ENCODE measurements at regions not wholly inside any gene's neighbourhood (a gene's known extent, or its start where the extent isn't known, plus 50 kb on each side); places are given as distances from the start of the nearest gene placed in this dataset.
A peak's percentile ranks its signal among the peaks of the same experiment; 100 is the strongest.

DNA sequence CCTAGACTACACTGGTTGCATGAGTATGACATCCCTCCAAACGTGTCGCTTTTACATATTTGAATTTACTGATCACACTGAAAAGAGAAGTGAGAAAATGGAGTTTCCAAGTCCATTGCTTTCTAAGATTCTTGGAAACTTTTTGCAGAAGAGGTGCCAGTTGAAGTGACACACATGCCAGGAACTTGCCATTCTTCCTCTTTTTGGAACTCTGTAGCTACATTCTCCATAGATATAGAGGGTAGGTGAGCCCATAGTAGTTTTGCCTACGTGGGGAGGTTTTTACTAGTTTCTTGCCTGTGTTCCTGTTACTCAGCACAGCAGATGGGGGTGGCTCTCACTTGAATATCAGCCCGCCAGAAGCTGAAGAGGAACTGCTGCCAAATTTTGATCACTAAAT is 286.6 kb upstream of the NRP1 start:
- TF ChIP-seq, protein P1, sequence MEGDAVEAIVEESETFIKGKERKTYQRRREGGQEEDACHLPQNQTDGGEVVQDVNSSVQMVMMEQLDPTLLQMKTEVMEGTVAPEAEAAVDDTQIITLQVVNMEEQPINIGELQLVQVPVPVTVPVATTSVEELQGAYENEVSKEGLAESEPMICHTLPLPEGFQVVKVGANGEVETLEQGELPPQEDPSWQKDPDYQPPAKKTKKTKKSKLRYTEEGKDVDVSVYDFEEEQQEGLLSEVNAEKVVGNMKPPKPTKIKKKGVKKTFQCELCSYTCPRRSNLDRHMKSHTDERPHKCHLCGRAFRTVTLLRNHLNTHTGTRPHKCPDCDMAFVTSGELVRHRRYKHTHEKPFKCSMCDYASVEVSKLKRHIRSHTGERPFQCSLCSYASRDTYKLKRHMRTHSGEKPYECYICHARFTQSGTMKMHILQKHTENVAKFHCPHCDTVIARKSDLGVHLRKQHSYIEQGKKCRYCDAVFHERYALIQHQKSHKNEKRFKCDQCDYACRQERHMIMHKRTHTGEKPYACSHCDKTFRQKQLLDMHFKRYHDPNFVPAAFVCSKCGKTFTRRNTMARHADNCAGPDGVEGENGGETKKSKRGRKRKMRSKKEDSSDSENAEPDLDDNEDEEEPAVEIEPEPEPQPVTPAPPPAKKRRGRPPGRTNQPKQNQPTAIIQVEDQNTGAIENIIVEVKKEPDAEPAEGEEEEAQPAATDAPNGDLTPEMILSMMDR (IDR thresholded peaks at IDR 0.05; ENCODE audit: poor library complexity, severe bottlenecking): no peak
- H3K27me3 ChIP-seq (ENCODE audit: insufficient read depth, poor library complexity, severe bottlenecking): no peaks in the 10 kb centered on the region
- H3K9me3 ChIP-seq (ENCODE audit: severe bottlenecking): no peaks in the 10 kb centered on the region
- ATAC-seq (ENCODE audit: low read depth): no peak
- H3K27ac ChIP-seq (ENCODE audit: poor library complexity, severe bottlenecking): no peak overlapping the region
- no peak for DNase-seq (ENCODE audit: low spot score)
- no peaks in the 10 kb centered on the region for H3K4me1 ChIP-seq (ENCODE audit: insufficient read depth, poor library complexity, severe bottlenecking)
- no peak overlapping the region for H3K4me3 ChIP-seq (ENCODE audit: severe bottlenecking)
- no peaks in the 10 kb centered on the region for H3K36me3 ChIP-seq (ENCODE audit: low read depth)

DNA sequence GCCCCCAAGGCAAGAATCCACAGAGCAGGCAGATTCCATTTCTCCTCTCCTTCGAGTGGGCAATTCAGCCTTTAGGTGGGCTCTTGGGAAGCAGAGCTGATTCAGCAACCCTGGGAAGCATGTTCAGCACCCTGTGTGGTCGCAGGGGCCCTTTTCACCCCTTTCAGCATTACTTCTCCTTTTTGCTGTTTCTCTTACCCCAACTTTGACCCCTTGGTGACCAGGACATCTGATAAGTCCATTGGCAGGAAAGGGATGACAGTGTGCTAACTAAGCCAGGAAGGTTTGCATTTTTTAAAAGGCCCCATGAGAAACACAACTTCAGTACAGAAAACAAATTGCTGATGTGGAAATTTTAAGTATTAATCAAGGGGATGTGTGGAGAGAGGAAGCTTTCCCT is 283.7 kb upstream of the NRP1 start:
- ATAC-seq (ENCODE audit: low read depth): no peak
- H3K9me3 ChIP-seq (ENCODE audit: severe bottlenecking): no peaks in the 10 kb centered on the region
- H3K36me3 ChIP-seq (ENCODE audit: low read depth): no peaks in the 10 kb centered on the region
- H3K4me3 ChIP-seq (ENCODE audit: severe bottlenecking): no peak overlapping the region
- H3K27me3 ChIP-seq (ENCODE audit: insufficient read depth, poor library complexity, severe bottlenecking): no peaks in the 10 kb centered on the region
- DNase-seq (ENCODE audit: low spot score): no peak
- H3K4me1 ChIP-seq (ENCODE audit: insufficient read depth, poor library complexity, severe bottlenecking): no peaks in the 10 kb centered on the region
- no peak overlapping the region for H3K27ac ChIP-seq (ENCODE audit: poor library complexity, severe bottlenecking)
- TF ChIP-seq, protein P1 (IDR thresholded peaks at IDR 0.05; ENCODE audit: poor library complexity, severe bottlenecking): no peak

DNA sequence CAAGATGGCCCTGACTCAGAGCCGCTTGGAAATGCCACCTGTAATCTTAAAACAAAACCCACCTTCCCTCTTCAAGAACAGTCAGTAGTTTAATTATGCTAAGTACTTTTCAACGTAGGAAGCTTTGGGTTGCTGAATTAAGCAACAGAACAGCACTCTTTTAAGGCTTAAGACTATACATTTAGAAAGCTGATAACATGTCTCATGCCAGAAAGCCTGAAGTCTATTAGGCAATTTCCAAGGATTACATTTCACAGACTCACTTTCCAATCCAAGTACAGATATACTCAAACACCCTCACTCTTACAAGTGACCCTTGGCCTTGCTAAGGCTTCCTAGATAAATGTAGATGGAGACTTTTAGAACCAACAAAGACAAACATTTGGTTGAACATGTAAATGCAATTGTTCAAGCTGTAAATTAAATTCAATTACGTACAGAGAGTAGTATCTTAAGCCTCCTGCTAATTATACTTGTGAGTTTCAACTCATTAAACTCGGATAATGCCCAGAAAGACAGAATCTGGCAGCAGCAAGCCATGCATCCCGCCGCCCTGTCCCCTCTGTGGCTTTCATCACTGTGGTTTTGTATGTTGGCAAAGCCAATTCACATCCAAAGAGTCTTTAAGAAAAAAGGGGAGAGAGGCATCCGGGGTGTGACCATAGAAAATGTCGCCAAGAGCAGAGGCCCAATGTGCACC is 283.1 kb upstream of the NRP1 start:
- no peaks in the 10 kb centered on the region for H3K27me3 ChIP-seq (ENCODE audit: insufficient read depth, poor library complexity, severe bottlenecking)
- H3K4me3 ChIP-seq (ENCODE audit: severe bottlenecking): no peak overlapping the region
- no peaks in the 10 kb centered on the region for H3K36me3 ChIP-seq (ENCODE audit: low read depth)
- H3K4me1 ChIP-seq (ENCODE audit: insufficient read depth, poor library complexity, severe bottlenecking): no peaks in the 10 kb centered on the region
- H3K9me3 ChIP-seq (ENCODE audit: severe bottlenecking): no peaks in the 10 kb centered on the region
- ATAC-seq (ENCODE audit: low read depth): no peak
- TF ChIP-seq, protein P1 (IDR thresholded peaks at IDR 0.05; ENCODE audit: poor library complexity, severe bottlenecking): no peak
- H3K27ac ChIP-seq (ENCODE audit: poor library complexity, severe bottlenecking): no peak overlapping the region
- DNase-seq (ENCODE audit: low spot score): no peak

DNA sequence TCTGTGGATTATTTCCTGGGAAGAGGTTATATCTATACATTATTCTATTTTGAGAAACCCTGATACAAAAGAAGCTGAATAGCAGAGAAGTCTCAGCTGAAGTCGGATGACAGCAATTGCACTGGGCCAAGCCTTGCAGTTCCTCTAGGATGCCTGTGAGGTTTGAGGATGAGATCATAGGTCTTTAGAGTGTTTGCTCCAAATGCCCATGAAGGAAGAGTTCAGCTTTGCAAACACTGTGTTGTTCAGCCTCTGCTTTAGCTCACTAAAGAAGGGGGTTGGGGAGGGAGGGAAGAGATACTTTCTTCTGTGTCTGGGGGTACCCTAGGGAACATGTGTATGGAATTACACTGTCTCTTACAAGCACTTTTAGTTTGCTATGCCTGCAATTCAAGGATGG is 282.5 kb upstream of the NRP1 start:
- no peaks in the 10 kb centered on the region for H3K36me3 ChIP-seq (ENCODE audit: low read depth)
- TF ChIP-seq, protein P1 (IDR thresholded peaks at IDR 0.05; ENCODE audit: poor library complexity, severe bottlenecking): no peak
- ATAC-seq (ENCODE audit: low read depth): no peak

DNA sequence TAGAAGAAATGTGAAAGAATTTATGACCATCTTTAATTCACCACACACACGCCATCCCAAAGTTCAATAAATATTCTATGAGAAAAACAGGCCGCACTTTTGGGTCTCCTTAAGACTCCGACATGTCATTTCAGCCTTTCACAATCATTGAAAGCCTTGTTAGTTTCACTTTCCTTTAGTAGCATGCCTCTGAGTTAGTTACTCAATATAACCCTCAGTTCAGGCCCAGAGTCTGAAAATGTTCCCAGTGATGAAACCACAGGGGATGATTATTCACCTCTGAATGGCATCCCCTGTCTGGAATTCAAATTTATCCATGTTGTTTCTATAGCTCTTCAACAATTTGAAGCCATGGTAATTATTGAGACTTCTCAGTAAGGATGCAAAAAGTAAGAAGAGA is 278.1 kb upstream of the NRP1 start:
- peak; percentile 19; the same call in 1 of the 3 replicates for ATAC-seq (ENCODE audit: low read depth)
- no peak for DNase-seq (ENCODE audit: low spot score)
- TF ChIP-seq, protein P1 (IDR thresholded peaks at IDR 0.05; ENCODE audit: poor library complexity, severe bottlenecking): no peak
- H3K4me1 ChIP-seq (ENCODE audit: insufficient read depth, poor library complexity, severe bottlenecking): peaks cover 16% of the 10 kb centered on the region
- H3K9me3 ChIP-seq (ENCODE audit: severe bottlenecking): peaks cover 8% of the 10 kb centered on the region
- H3K27me3 ChIP-seq (ENCODE audit: insufficient read depth, poor library complexity, severe bottlenecking): no peaks in the 10 kb centered on the region
- no peak overlapping the region for H3K27ac ChIP-seq (ENCODE audit: poor library complexity, severe bottlenecking)
- H3K4me3 ChIP-seq (ENCODE audit: severe bottlenecking): no peak overlapping the region
- H3K36me3 ChIP-seq (ENCODE audit: low read depth): no peaks in the 10 kb centered on the region

More for the DNA sequence above, 282.5 kb upstream of the NRP1 start:
- Histone ChIP-seq H3K9me3 (ENCODE audit: severe bottlenecking) (no peaks in the 10 kb centered on the region), H3K4me3 (ENCODE audit: severe bottlenecking) (no peak overlapping the region), H3K27me3 (ENCODE audit: insufficient read depth, poor library complexity, severe bottlenecking) (no peaks in the 10 kb centered on the region), H3K4me1 (ENCODE audit: insufficient read depth, poor library complexity, severe bottlenecking) (peaks cover 4% of the 10 kb centered on the region), H3K27ac (ENCODE audit: poor library complexity, severe bottlenecking) (no peak overlapping the region)
- no peak for DNase-seq (ENCODE audit: low spot score)
